HEK293 (cell line): ENCODE measurements at regions not wholly inside any gene's neighbourhood (a gene's known extent, or its start where the extent isn't known, plus 50 kb on each side); places are given as distances from the start of the nearest gene placed in this dataset.

Source experiments
- SCRT2 ChIP-seq: fragments of 450-650 bp; formaldehyde crosslinking; IDR thresholded peaks from 2 replicates; pipeline ENCODE4 v1.5.1; 2016; ENCODE audit warnings: missing biosample characterization, missing genetic modification characterization
- ZFP41 ChIP-seq: fragments of 450-650 bp; formaldehyde crosslinking; IDR thresholded peaks from 2 replicates; pipeline ENCODE4 v1.5.1; 2016; ENCODE audit warnings: missing biosample characterization, missing genetic modification characterization, borderline replicate concordance

DNA sequence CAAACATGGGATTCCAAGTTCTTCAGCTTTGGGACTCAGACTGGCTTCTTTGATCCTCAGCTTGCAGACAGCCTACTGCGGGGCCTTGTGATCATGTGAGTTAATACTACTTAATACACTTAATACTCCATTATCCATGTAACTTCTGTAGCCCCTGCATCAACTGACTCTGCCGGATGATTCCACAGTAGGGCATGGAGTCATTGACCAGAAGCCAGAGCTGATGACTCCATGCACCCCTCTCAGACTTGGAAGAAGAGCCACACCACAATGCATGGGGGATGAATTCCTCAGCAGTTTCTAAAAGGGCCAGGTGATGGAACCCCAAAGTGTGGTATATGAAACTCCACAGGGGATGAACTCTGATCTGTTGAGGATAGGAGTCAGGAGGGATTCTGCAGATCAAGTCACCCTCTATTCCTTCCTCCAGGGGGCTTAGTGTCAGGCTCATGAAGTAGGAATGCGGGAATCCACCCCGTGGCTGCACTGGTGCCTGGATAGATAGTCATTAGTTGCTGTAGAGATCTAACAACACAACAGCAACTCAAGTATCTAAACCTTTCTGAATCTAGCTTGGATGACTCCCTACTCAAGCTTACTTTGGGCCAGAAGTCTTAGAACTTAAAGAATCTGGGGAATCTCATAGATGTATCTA is 70.2 kb downstream of the GPR6 start:
- no peak for TF ChIP-seq SCRT2 (tag by site-specific recombination)
- TF ChIP-seq ZFP41 (tag by site-specific recombination): no peak
